Tibial nerve (tissue), 4 donors: ENCODE measurements at regions not wholly inside any gene's neighbourhood (a gene's known extent, or its start where the extent isn't known, plus 50 kb on each side); places are given as distances from the start of the nearest gene placed in this dataset.

Experiments used
- CTCF ChIP-seq, 5 experiments: fragments of 200-600 bp in 3 of 5; fragments of 450-650 bp in 2 of 5; sonication (generic) in 3 of 5; IDR thresholded peaks; one replicate each; pipeline ENCODE4 v1.5.1; 2016 to 2019; ENCODE audit warnings: antibody characterized with exemption in 5 of 5, mild to moderate bottlenecking in 3 of 5, moderate library complexity in 2 of 5
- EP300 ChIP-seq, 2 donors: sonication (generic); formaldehyde crosslinking; IDR thresholded peaks; one replicate each; pipeline ENCODE4 v1.6.1; 2017; ENCODE audit warnings: antibody characterized with exemption in 2 of 2, mild to moderate bottlenecking in 1 of 2
- POLR2A ChIP-seq, 2 donors: fragments of 450-650 bp; IDR thresholded peaks; one replicate each; pipeline ENCODE4 v1.6.1; 2017; ENCODE audit warnings: antibody characterized with exemption in 2 of 2, mild to moderate bottlenecking in 2 of 2, moderate library complexity in 2 of 2

GRCh38 chr2:150266931-150267330 lies 220.5 kb downstream of the RND3 start:
- TF ChIP-seq CTCF (IDR thresholded peaks at IDR 0.05) = no peak
- TF ChIP-seq POLR2A (IDR thresholded peaks at IDR 0.05) = no peak
- TF ChIP-seq EP300 (IDR thresholded peaks at IDR 0.05) = no peak
